GM12892 (cell line): ENCODE measurements at regions not wholly inside any gene's neighbourhood (a gene's known extent, or its start where the extent isn't known, plus 50 kb on each side); places are given as distances from the start of the nearest gene placed in this dataset.

Experiments
- POLR2A ChIP-seq: IDR thresholded peaks from 2 replicates; pipeline ENCODE4 v1.6.1; 2011; ENCODE audit warnings: low read depth, low read length, control low read depth
- POLR2AphosphoS5 ChIP-seq: IDR thresholded peaks from 2 replicates; pipeline ENCODE4 v1.6.1; 2011; ENCODE audit warnings: low read depth, low read length, control low read depth

DNA sequence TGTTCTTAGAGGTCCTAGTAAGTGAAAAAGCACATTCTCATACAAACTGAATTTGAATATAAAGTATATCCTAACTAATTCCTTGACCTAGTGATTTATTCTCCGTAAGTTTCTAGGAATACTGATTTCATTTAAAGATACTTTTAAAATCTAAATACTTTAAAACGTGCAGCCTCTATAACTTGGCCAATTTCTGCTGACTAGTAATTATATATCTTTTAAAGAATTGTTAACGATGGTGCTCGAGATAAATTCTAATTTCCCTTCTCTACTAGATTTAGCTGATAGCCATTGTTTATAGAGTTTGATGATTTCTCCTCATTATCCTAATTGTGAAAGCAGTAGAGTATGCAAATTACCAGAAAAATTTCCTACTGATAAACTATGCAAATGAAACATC lies 257.9 kb downstream of the ADAMTS20 start:
- TF ChIP-seq POLR2AphosphoS5 (no peak), POLR2A (no peak)
